ENCODE measurements at regions not wholly inside any gene's neighbourhood (a gene's known extent, or its start where the extent isn't known, plus 50 kb on each side); places are given as distances from the start of the nearest gene placed in this dataset.

DNA sequence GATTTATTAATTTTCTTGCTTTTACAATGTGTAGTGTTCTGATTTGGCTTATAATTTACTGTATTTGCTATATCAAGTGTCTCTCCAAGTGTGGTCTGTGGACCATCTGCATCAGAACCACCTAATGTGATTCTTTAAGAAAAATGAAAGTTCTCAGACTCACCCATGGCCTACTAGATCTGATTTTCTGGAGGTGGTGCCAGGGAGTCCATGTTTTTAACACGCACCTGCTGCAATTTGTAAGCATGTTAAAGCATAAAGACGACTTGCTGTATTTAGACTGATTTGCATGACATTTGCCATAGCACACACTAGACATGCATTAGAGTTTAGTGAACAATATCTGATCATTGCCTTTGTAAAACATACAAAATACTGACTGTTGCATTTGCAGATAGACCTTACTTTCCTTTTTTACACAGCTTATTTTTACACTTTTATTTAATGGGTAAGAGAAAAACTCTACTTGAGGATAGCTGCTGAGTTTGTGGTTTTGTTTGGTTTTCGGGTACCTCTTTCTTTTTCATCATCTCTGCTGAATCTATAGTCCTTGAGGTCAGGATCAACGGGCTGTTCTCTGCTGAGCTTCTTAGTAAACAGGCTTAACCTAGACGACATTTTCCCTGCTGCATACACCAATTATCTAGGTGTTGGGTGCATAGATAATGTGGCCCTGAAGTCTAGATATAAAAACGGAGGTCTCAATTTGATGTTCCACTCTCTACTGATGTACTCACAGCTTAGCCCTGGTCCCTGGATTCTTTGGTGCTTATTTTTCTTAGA lies 138.0 kb upstream of the ZNF366 start:
- H3K23ac ChIP-seq (ENCODE audit: insufficient read length, low read depth, low read length): no peak overlapping the region
- no peak overlapping the region for H3K4me3 Mint-ChIP-seq
- no peak overlapping the region for H2AK5ac ChIP-seq (ENCODE audit: insufficient read length, low read length)
- no peaks in the 10 kb centered on the region for H3K4me1 ChIP-seq (ENCODE audit: insufficient read depth, low read length)
- H3K79me1 ChIP-seq (ENCODE audit: insufficient read depth, low read depth, low read length, poor library complexity, severe bottlenecking): no peaks in the 10 kb centered on the region
- no peak overlapping the region for H2AFZ ChIP-seq (ENCODE audit: low read length)
- no peaks in the 10 kb centered on the region for H3K27me3 ChIP-seq (ENCODE audit: insufficient read depth, low read length)
- H2BK20ac ChIP-seq (ENCODE audit: low read depth, low read length, poor library complexity, severe bottlenecking): no peak overlapping the region
- no peak overlapping the region for H2BK5ac ChIP-seq (ENCODE audit: insufficient read length, low read length)
- no peak overlapping the region for H3K56ac ChIP-seq (ENCODE audit: insufficient read length, low read depth, low read length)
- no peak overlapping the region for H3K4ac ChIP-seq (ENCODE audit: low read depth, low read length)
- H3T11ph ChIP-seq (ENCODE audit: low read length): no peak overlapping the region
- no peak overlapping the region for H4K8ac ChIP-seq (replicated peaks; ENCODE audit: insufficient read length, low read depth, low read length)
- TF ChIP-seq, protein P1, sequence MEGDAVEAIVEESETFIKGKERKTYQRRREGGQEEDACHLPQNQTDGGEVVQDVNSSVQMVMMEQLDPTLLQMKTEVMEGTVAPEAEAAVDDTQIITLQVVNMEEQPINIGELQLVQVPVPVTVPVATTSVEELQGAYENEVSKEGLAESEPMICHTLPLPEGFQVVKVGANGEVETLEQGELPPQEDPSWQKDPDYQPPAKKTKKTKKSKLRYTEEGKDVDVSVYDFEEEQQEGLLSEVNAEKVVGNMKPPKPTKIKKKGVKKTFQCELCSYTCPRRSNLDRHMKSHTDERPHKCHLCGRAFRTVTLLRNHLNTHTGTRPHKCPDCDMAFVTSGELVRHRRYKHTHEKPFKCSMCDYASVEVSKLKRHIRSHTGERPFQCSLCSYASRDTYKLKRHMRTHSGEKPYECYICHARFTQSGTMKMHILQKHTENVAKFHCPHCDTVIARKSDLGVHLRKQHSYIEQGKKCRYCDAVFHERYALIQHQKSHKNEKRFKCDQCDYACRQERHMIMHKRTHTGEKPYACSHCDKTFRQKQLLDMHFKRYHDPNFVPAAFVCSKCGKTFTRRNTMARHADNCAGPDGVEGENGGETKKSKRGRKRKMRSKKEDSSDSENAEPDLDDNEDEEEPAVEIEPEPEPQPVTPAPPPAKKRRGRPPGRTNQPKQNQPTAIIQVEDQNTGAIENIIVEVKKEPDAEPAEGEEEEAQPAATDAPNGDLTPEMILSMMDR (conservative IDR thresholded peaks at IDR 0.05): no peak
- peaks cover 7% of the 10 kb centered on the region in 2 experiments for H3K4me1 Mint-ChIP-seq
- no peak overlapping the region for H3K27ac ChIP-seq (ENCODE audit: insufficient read length, low read depth, low read length)
- H3K14ac ChIP-seq (ENCODE audit: insufficient read depth, low read length): no peak overlapping the region
- no CpG with 5 or more reads among the region's 6 CpGs for WGBS (ENCODE audit: extremely low coverage, insufficient read length, low lambda C conversion rate)
- no peaks in the 10 kb centered on the region for H3K27me3 Mint-ChIP-seq (ENCODE audit: low read depth)
- no peaks in the 10 kb centered on the region for H3K23me2 ChIP-seq (ENCODE audit: insufficient read length, low read depth, low read length, poor library complexity, severe bottlenecking)
- no peak overlapping the region for H4K91ac ChIP-seq (ENCODE audit: insufficient read length, low read depth, low read length)
- no peak overlapping the region for H2BK120ac ChIP-seq (ENCODE audit: low read depth, low read length, poor library complexity, severe bottlenecking)
- H3K9me3 Mint-ChIP-seq: no peaks in the 10 kb centered on the region
- H2BK12ac ChIP-seq (ENCODE audit: insufficient read length, low read depth, low read length): no peak overlapping the region
- H2BK15ac ChIP-seq (ENCODE audit: low read depth, low read length): no peak overlapping the region
- H3K36me3 Mint-ChIP-seq (ENCODE audit: insufficient read depth in 1 of 3, low read depth in 3 of 3): no peaks in the 10 kb centered on the region
- H3K9ac ChIP-seq (ENCODE audit: extremely low read depth, insufficient read length, low read length): no peak overlapping the region
- no peak overlapping the region for H3K27ac Mint-ChIP-seq
- no peak for DNase-seq
- no peaks in the 10 kb centered on the region for H3K79me2 ChIP-seq (ENCODE audit: insufficient read depth, low read length)
- H3K9me3 ChIP-seq (ENCODE audit: control insufficient read depth, low read depth, low read length): no peaks in the 10 kb centered on the region
- no peak overlapping the region for H4K5ac ChIP-seq (ENCODE audit: insufficient read length, low read depth, low read length)
- H3K18ac ChIP-seq (ENCODE audit: insufficient read length, low read depth, low read length): no peak overlapping the region
- H4K20me1 ChIP-seq (ENCODE audit: control insufficient read depth, insufficient read depth, insufficient read length): no peaks in the 10 kb centered on the region
- H3K4me2 ChIP-seq (ENCODE audit: insufficient read depth, insufficient read length, low read length): no peak overlapping the region

Data from H9 (cell line).